Retinal pigment epithelial cell (primary cell): ENCODE measurements at regions not wholly inside any gene's neighbourhood (a gene's known extent, or its start where the extent isn't known, plus 50 kb on each side); places are given as distances from the start of the nearest gene placed in this dataset.

ENCODE experiments used
- DNase-seq: peaks from one replicate; pipeline ENCODE4 v3.0.0-alpha.2; 2010; ENCODE audit warnings: low read depth
- H3K4me3 ChIP-seq: 2 replicates; pipeline ENCODE4 v1.5.1; 2011; ENCODE audit warnings: mild to moderate bottlenecking, low read length, control low read depth, moderate library complexity
- CTCF ChIP-seq: conservative IDR thresholded peaks from 2 replicates; pipeline ENCODE4 v1.5.1; 2011; ENCODE audit warnings: low read depth, low read length, control low read depth, inconsistent platforms

GRCh38 chr12:107284692-107285091 is 191.3 kb upstream of the CRY1 start:
- no peak for TF ChIP-seq CTCF
- no peak for DNase-seq
- H3K4me3 ChIP-seq = no peak overlapping the region

GRCh38 chr12:107287436-107288413 is 194.4 kb upstream of the CRY1 start:
- no peak overlapping the region for H3K4me3 ChIP-seq
- no peak for TF ChIP-seq CTCF
- DNase-seq = no peak

- DNase-seq = no peak
- H3K4me3 ChIP-seq = no peak overlapping the region
- no peak for TF ChIP-seq CTCF
Observed at GRCh38 chr12:107288414-107289127, 195.2 kb upstream of the CRY1 start.

- DNase-seq = no peak
- no peak for TF ChIP-seq CTCF
- no peak overlapping the region for H3K4me3 ChIP-seq
Observed at GRCh38 chr12:107291018-107291417, 197.7 kb upstream of the CRY1 start.

- no peak overlapping the region for H3K4me3 ChIP-seq
- DNase-seq = no peak
- TF ChIP-seq CTCF = no peak
Observed at GRCh38 chr12:107296681-107297089, 203.3 kb upstream of the CRY1 start.

- no peak for TF ChIP-seq CTCF
- no peak overlapping the region for H3K4me3 ChIP-seq
- no peak for DNase-seq
Observed at GRCh38 chr12:107302649-107303341, 209.4 kb upstream of the CRY1 start.
